ENCODE measurements at regions not wholly inside any gene's neighbourhood (a gene's known extent, or its start where the extent isn't known, plus 50 kb on each side); places are given as distances from the start of the nearest gene placed in this dataset.

GRCh38 chr6:71048320-71049164 is 91.7 kb upstream of the B3GAT2 start:
- TF ChIP-seq CTCF (IDR thresholded peaks at IDR 0.05; ENCODE audit: insufficient read depth, low read length) (no peak), SPI1 (IDR thresholded peaks at IDR 0.05; ENCODE audit: borderline replicate concordance, low read depth) (no peak)

Measured in HL-60 (cell line).